GM06990 (cell line): ENCODE measurements at regions not wholly inside any gene's neighbourhood (a gene's known extent, or its start where the extent isn't known, plus 50 kb on each side); places are given as distances from the start of the nearest gene placed in this dataset.

Experiments used
- DNase-seq: peaks from one replicate; pipeline ENCODE4 v3.0.0-alpha.2; 2011; ENCODE audit not compliant: insufficient read length; ENCODE audit errors: extremely low read depth
- H3K27me3 ChIP-seq: replicated peaks from 2 replicates; pipeline ENCODE4 v1.6.0; 2011; ENCODE audit warnings: low read length; ENCODE audit not compliant: control insufficient read depth, insufficient read depth
- H3K36me3 ChIP-seq: 2 replicates; pipeline ENCODE4 v1.5.1; 2011; ENCODE audit warnings: low read length; ENCODE audit not compliant: control insufficient read depth, insufficient read depth
- H3K4me3 ChIP-seq: replicated peaks from 2 replicates; pipeline ENCODE4 v1.5.1; 2011; ENCODE audit warnings: low read depth, mild to moderate bottlenecking, control low read depth, low read length
- CTCF ChIP-seq: IDR thresholded peaks from 2 replicates; pipeline ENCODE4 v1.5.1; 2011; ENCODE audit warnings: low read length, control low read depth, mild to moderate bottlenecking, inconsistent platforms; ENCODE audit not compliant: insufficient read depth, poor library complexity, severe bottlenecking

GRCh38 chr1:163737261-163737660 lies 415.5 kb downstream of the NUF2 start:
- Histone ChIP-seq H3K27me3 (no peaks in the 10 kb centered on the region), H3K4me3 (no peak overlapping the region), H3K36me3 (no peaks in the 10 kb centered on the region)
- no peak for TF ChIP-seq CTCF
- no peak for DNase-seq

- no peaks in the 10 kb centered on the region for H3K27me3 ChIP-seq
- TF ChIP-seq CTCF = no peak
- H3K4me3 ChIP-seq = no peak overlapping the region
- no peak for DNase-seq
- H3K36me3 ChIP-seq = no peaks in the 10 kb centered on the region
These were observed 422.6 kb downstream of the NUF2 start for GRCh38 chr1:163744301-163744887.

- no peaks in the 10 kb centered on the region for H3K27me3 ChIP-seq
- H3K4me3 ChIP-seq = no peak overlapping the region
- no peak for DNase-seq
- H3K36me3 ChIP-seq = no peaks in the 10 kb centered on the region
- TF ChIP-seq CTCF = no peak
These were observed 423.4 kb downstream of the NUF2 start for GRCh38 chr1:163745204-163745603.

- TF ChIP-seq CTCF = no peak
- no peak for DNase-seq
- H3K4me3 ChIP-seq = no peak overlapping the region
- H3K36me3 ChIP-seq = no peaks in the 10 kb centered on the region
- H3K27me3 ChIP-seq = no peaks in the 10 kb centered on the region
These were observed 425.5 kb downstream of the NUF2 start for GRCh38 chr1:163747261-163747660.

GRCh38 chr1:163747855-163748254 lies 426.1 kb downstream of the NUF2 start:
- TF ChIP-seq CTCF = no peak
- H3K27me3 ChIP-seq = no peaks in the 10 kb centered on the region
- H3K36me3 ChIP-seq = no peaks in the 10 kb centered on the region
- no peak for DNase-seq
- no peak overlapping the region for H3K4me3 ChIP-seq
